OCI-LY1 (cell line): ENCODE measurements at regions not wholly inside any gene's neighbourhood (a gene's known extent, or its start where the extent isn't known, plus 50 kb on each side); places are given as distances from the start of the nearest gene placed in this dataset.

ENCODE experiments used
- H2AFZ ChIP-seq: fragments of 200-600 bp; sonication (generic), shearing (Covaris generic); 2 replicates; pipeline ENCODE4 v1.6.0; 2014; ENCODE audit warnings: antibody characterized with exemption, mild to moderate bottlenecking, low read length
- H3F3A ChIP-seq: fragments of 200-600 bp; sonication (generic), shearing (Covaris generic); 2 replicates; pipeline ENCODE4 v1.6.0; 2014; ENCODE audit warnings: mild to moderate bottlenecking, antibody characterized with exemption, low read length, moderate library complexity; ENCODE audit not compliant: insufficient read depth
- H3K27ac ChIP-seq: fragments of 200-600 bp; sonication (generic); 2 replicates; pipeline ENCODE4 v1.5.1; 2014; ENCODE audit warnings: low read length, mixed run types, mild to moderate bottlenecking, low read depth; ENCODE audit not compliant: poor library complexity, severe bottlenecking
- H3K27me3 ChIP-seq: fragments of 200-600 bp; sonication (generic); 2 replicates; pipeline ENCODE4 v1.6.0; 2014; ENCODE audit warnings: antibody characterized with exemption, mild to moderate bottlenecking, low read length, moderate library complexity; ENCODE audit not compliant: insufficient read depth
- H3K36me3 ChIP-seq: fragments of 200-600 bp; sonication (generic); 2 replicates; pipeline ENCODE4 v1.6.1; 2014; ENCODE audit warnings: mild to moderate bottlenecking, antibody characterized with exemption, low read length, moderate library complexity, mixed read lengths; ENCODE audit not compliant: insufficient read depth
- H3K4me1 ChIP-seq: fragments of 200-600 bp; sonication (generic); 2 replicates; pipeline ENCODE4 v1.5.1; 2014; ENCODE audit warnings: mild to moderate bottlenecking, low read length, moderate library complexity; ENCODE audit not compliant: insufficient read depth, severe bottlenecking
- H3K4me2 ChIP-seq: fragments of 200-600 bp; sonication (generic), shearing (Covaris generic); 2 replicates; pipeline ENCODE4 v1.6.1; 2014; ENCODE audit warnings: low read length
- H3K4me3 ChIP-seq: fragments of 200-600 bp; sonication (generic); 2 replicates; pipeline ENCODE4 v1.5.1; 2014; ENCODE audit warnings: low read length, low read depth, mild to moderate bottlenecking, mixed read lengths; ENCODE audit not compliant: poor library complexity, severe bottlenecking
- H3K79me2 ChIP-seq: fragments of 200-600 bp; shearing (Covaris generic); 2 replicates; pipeline ENCODE4 v1.6.1; 2016; ENCODE audit warnings: mixed run types, low read length, mixed read lengths; ENCODE audit not compliant: insufficient read depth
- H3K9ac ChIP-seq: fragments of 200-600 bp; sonication (generic), shearing (Covaris generic); 2 replicates; pipeline ENCODE4 v1.6.1; 2014; ENCODE audit warnings: mild to moderate bottlenecking, low read length, mixed read lengths
- H3K9me2 ChIP-seq: fragments of 200-600 bp; sonication (generic), shearing (Covaris generic); 2 replicates; pipeline ENCODE4 v1.6.1; 2014; ENCODE audit warnings: low read depth, mild to moderate bottlenecking, low read length, mixed read lengths
- H3K9me3 ChIP-seq: fragments of 200-600 bp; shearing (Covaris generic); 2 replicates; pipeline ENCODE4 v1.6.1; 2014; ENCODE audit warnings: low read length, mixed read lengths
- H4K20me1 ChIP-seq: fragments of 200-600 bp; sonication (generic), shearing (Covaris generic); 2 replicates; pipeline ENCODE4 v1.6.0; 2016; ENCODE audit warnings: mild to moderate bottlenecking, low read length; ENCODE audit not compliant: insufficient read depth
- CTCF ChIP-seq: fragments of 200-600 bp; sonication (generic), shearing (Covaris generic); IDR thresholded peaks from 2 replicates; pipeline ENCODE4 v1.5.1; 2017; ENCODE audit warnings: mild to moderate bottlenecking, antibody characterized with exemption, low read length, moderate library complexity, mixed read lengths
- EZH2 ChIP-seq: fragments of 200-600 bp; sonication (generic), shearing (Covaris generic); IDR thresholded peaks from 2 replicates; pipeline ENCODE4 v1.8.0; 2017; ENCODE audit warnings: borderline replicate concordance, mixed run types, mild to moderate bottlenecking, antibody characterized with exemption, low read length, moderate library complexity, mixed read lengths

DNA sequence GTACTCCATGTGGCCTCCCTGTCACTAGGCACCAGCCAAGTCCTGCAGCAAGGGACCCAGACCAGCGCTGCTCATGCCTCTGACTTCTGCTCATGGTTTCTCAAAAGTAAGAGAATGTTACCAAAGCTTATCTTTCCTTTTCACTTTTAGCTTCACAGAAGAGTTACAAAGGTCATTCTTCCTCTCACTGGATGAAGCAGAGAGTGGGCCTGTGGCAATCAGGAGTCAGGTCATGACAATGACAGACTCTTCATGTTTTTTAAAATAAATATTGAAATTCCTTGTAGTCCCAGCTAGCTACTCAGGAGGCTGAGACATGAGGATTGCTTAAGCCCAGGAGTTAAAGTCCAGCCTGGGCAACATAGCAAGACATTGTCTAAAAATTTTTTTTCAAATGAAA, 126.1 kb downstream of the OSR1 start:
- Histone ChIP-seq H3K27me3 (no peaks in the 10 kb centered on the region), H3K79me2 (no peaks in the 10 kb centered on the region), H3K27ac (no peak overlapping the region), H3K9me3 (no peaks in the 10 kb centered on the region), H3K9ac (no peak overlapping the region), H3F3A (no peaks in the 10 kb centered on the region), H3K4me3 (no peak overlapping the region), H3K9me2 (no peaks in the 10 kb centered on the region), H2AFZ (no peak overlapping the region), H3K36me3 (no peaks in the 10 kb centered on the region), H3K4me2 (no peak overlapping the region), H4K20me1 (no peaks in the 10 kb centered on the region), H3K4me1 (no peaks in the 10 kb centered on the region)
- TF ChIP-seq EZH2 (no peak), CTCF (no peak)

DNA sequence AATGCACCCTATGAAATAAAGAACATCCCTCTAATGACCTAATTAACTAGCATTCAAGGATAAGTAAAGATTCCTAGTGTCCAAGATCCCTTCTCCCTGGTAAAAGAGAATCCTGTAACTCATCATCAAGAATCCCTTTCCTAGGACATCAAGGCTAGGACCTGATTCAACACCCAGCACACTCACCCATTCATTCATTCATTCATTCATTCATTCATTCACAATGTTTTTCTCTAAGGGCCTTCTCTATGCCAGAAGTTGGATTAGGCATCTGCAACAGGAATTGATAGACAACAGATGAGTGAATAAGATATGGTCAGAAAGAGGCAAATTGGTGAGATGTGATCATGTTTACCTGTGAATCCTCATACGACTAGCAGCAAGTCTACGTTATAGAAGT, 126.8 kb downstream of the OSR1 start:
- Histone ChIP-seq H3K4me1 (no peaks in the 10 kb centered on the region), H3K27me3 (no peaks in the 10 kb centered on the region), H3K79me2 (no peaks in the 10 kb centered on the region), H3K36me3 (no peaks in the 10 kb centered on the region), H3K9ac (no peak overlapping the region), H2AFZ (no peak overlapping the region), H4K20me1 (no peaks in the 10 kb centered on the region), H3K4me3 (no peak overlapping the region), H3F3A (no peaks in the 10 kb centered on the region), H3K4me2 (no peak overlapping the region), H3K27ac (no peak overlapping the region), H3K9me3 (no peaks in the 10 kb centered on the region), H3K9me2 (no peaks in the 10 kb centered on the region)
- TF ChIP-seq CTCF (no peak), EZH2 (no peak)

GRCh38 chr2:19230626-19231025, 127.8 kb downstream of the OSR1 start:
- H2AFZ ChIP-seq, result no peak overlapping the region
- no peaks in the 10 kb centered on the region for H3K79me2 ChIP-seq
- no peaks in the 10 kb centered on the region for H3K9me2 ChIP-seq
- H3K4me3 ChIP-seq, result no peak overlapping the region
- no peaks in the 10 kb centered on the region for H3K4me1 ChIP-seq
- no peak overlapping the region for H3K4me2 ChIP-seq
- TF ChIP-seq EZH2 (no peak), CTCF (no peak)
- H3K27me3 ChIP-seq, result no peaks in the 10 kb centered on the region
- no peaks in the 10 kb centered on the region for H4K20me1 ChIP-seq
- H3K9me3 ChIP-seq, result no peaks in the 10 kb centered on the region
- no peak overlapping the region for H3K27ac ChIP-seq
- H3F3A ChIP-seq, result no peaks in the 10 kb centered on the region
- no peaks in the 10 kb centered on the region for H3K36me3 ChIP-seq
- H3K9ac ChIP-seq, result no peak overlapping the region
